HG03025 (cell line): ENCODE measurements at regions not wholly inside any gene's neighbourhood (a gene's known extent, or its start where the extent isn't known, plus 50 kb on each side); places are given as distances from the start of the nearest gene placed in this dataset.

Source experiments
- ATAC-seq: cut with Tn5 transposase; IDR thresholded peaks from one replicate; pipeline ENCODE4 v1.9.1; 2021; ENCODE audit warnings: mild to moderate bottlenecking, moderate library complexity; ENCODE audit not compliant: unreplicated experiment, low FRiP score

- ATAC-seq = no peak
Observed at GRCh38 chr2:136062066-136062837, 55.7 kb downstream of the CXCR4 start.

GRCh38 chr2:136060416-136060815 lies 57.5 kb downstream of the CXCR4 start:
- no peak for ATAC-seq

GRCh38 chr2:136059036-136059472 lies 58.9 kb downstream of the CXCR4 start:
- ATAC-seq = peak; percentile 42

GRCh38 chr2:136058262-136058661 lies 59.7 kb downstream of the CXCR4 start:
- ATAC-seq = no peak

GRCh38 chr2:136057802-136058140 lies 60.2 kb downstream of the CXCR4 start:
- no peak for ATAC-seq

GRCh38 chr2:136057023-136057801 lies 60.7 kb downstream of the CXCR4 start:
- peak; percentile 38 for ATAC-seq

- no peak for ATAC-seq
Observed at GRCh38 chr2:136055929-136056688, 61.8 kb downstream of the CXCR4 start.

- ATAC-seq = no peak
Observed at GRCh38 chr2:136054856-136055255, 63.1 kb downstream of the CXCR4 start.

GRCh38 chr2:136052369-136053362 lies 65.3 kb downstream of the CXCR4 start:
- ATAC-seq = no peak

GRCh38 chr2:136051725-136052048 lies 66.3 kb upstream of the DARS1 start:
- no peak for ATAC-seq

GRCh38 chr2:136051001-136051724 lies 65.7 kb upstream of the DARS1 start:
- peak; percentile 38 for ATAC-seq

GRCh38 chr2:136049991-136050920 lies 64.8 kb upstream of the DARS1 start:
- ATAC-seq = no peak

GRCh38 chr2:136049011-136049742 lies 63.8 kb upstream of the DARS1 start:
- ATAC-seq = no peak

- ATAC-seq = no peak
Observed at GRCh38 chr2:136045835-136046570, 60.6 kb upstream of the DARS1 start.

GRCh38 chr2:136045344-136045743 lies 59.9 kb upstream of the DARS1 start:
- no peak for ATAC-seq
